NOMO-1 treated with DMSO at 0.1 percent for 48 hours (cell line): ENCODE measurements at regions not wholly inside any gene's neighbourhood (a gene's known extent, or its start where the extent isn't known, plus 50 kb on each side); places are given as distances from the start of the nearest gene placed in this dataset.
"Not testable (repeated sequence)": the region's sequence is repeated elsewhere in the genome, so short reads cannot be mapped to it uniquely, and the experiment has no call there.

Experiments used
- DNase-seq: peaks from one replicate; lab custom pipeline; 2025; ENCODE audit not compliant: unreplicated experiment; lab: John Stamatoyannopoulos, UW

DNA sequence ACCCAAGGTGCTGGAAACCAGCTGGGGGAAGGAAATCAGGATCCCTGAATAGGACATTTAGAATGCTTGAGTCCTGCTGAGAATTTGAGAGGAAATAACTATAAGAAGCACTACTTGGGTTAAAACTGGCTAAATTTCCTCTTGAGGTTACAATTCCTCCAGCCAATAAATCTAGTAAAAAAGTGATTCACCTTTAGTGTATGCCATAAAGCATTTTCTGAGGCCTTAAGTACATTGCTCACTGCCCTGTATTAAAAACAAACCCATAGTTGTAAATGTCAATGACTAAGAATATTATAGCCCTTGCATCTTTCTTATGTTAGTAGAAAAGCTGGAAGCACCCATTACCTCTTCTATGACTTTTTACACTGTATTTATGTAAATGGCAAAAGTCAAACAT is 634.7 kb upstream of the ARRDC3 start:
- no peak for DNase-seq

DNA sequence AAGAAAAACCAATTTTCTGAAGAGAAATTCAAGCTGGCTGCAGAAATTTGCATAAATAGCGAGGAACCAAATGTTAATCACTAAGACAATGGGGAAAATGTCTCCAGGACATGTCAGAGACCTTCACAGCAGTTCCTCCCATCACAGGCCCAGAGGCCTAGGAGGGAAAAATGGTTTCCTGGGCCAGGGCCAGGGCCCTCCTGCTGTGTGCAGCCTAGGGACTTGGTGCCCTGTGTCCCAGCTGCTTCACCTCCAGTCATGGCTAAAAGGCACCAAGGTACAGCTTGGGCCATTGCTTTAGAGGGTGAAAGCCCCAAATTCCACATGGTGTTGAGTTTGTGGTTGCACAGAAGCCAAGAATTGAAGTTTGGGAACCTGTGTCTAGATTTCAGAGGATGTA is 628.7 kb upstream of the ARRDC3 start:
- DNase-seq, result not testable (repeated sequence)

DNA sequence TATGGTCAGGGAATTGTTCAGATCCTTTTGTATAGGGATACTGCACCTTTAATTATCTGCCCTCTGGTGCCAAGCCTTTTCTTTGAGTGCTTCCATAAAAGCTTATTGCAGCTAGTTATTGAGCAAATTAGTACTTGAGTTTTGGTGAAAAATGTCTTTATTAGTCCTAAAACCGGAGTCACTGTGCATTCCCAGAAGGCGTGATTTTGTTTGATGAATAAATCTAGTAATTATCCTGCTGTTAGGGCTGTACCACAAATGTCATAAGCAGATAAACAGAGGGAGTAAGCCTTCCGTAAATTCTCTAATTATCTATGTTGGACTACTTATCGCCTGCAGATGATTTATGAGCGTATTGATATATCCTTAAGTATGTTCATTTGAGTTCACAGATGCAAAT is 620.7 kb upstream of the ARRDC3 start:
- DNase-seq, result no peak

DNA sequence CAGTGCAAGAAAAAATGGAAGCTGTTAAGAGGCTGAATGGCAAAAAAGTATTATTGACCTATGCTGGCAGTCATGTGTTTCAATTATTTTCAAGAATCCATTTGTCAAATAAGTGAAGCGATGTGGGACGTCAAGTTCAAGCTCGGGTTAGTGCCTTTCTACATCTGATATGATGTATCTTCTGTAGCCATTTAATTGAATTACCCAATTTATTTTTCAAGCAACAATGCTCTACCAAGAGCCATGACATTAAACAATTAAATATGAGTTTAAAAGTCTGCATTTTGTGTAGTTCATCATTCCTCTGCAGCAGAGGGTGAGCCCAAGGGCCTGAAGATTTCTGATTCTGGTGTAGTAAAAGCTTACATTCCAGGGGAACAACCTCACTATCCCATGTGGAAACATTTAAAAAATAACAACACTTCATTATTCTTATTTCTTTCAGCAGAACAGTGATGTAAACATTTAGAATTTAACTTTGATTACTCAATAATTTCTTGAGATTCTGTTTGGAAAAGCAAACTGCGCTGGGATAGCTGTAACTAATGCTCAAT is 619.7 kb upstream of the ARRDC3 start:
- no peak for DNase-seq

DNA sequence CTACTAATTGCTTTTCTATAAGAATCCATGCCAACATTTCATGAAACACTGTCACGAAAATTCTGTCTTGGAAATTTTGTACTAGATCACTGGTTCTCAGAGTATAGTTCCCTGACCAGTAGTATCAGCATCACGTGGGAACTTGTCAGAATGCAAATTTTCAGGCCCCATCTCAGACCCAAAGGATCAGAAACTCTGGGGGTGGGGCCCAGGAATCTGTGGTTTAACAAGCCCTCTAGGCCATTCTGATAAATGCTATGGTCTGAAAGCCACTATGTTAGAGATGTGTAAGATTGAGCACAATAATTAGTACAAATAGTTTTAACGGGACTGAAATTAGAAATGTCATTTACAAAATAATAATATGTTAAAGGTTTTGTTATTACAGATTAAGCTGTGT is 615.7 kb upstream of the ARRDC3 start:
- DNase-seq, result no peak

DNA sequence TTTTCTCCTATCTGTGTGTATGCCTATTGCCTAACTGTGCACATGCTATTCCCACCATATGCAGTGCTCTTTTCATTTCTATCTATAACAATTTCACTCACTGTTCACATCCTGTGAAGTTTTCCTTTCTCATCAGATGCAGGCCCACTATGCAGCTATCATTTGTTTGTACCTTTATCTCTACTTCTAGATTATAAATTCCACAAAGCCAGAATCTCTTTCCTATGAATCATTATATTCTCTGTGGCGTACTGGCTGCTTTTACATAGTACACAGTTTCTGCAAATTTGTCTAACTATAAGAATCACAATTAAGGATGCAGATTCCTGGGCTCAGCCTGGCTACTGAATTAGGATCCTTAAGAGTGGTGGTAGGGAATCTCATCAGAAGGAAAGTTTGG is 600.8 kb upstream of the ARRDC3 start:
- no peak for DNase-seq

DNA sequence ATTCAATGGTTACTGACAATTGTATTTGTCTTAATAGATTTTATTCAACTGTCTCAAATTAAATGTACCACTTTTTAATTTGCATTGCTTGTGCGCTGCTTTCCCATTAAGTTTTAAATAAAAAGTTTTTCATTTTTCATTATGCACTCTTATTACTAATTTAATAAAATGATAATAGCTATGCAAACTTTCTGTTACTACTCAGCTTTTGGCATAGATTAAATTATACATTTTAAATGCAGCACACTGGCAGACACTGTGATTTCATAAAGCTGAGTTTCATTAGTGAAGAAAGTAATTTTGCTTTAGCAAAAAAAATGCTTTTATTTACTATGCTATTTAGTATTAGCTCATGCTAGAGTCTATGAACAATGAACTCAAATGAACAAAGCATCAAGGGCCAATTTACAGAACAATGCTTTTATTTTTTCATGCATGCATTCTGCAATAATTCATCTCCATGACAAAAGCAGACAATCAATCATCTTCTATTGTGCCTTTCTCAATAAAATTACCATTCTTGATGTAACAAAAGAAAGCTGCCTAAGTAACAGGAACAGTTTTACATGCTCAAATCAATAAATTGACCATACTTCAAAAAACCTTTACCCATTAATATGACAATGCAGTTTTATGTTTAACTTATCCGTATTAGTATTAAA is 595.2 kb upstream of the ARRDC3 start:
- no peak for DNase-seq

DNA sequence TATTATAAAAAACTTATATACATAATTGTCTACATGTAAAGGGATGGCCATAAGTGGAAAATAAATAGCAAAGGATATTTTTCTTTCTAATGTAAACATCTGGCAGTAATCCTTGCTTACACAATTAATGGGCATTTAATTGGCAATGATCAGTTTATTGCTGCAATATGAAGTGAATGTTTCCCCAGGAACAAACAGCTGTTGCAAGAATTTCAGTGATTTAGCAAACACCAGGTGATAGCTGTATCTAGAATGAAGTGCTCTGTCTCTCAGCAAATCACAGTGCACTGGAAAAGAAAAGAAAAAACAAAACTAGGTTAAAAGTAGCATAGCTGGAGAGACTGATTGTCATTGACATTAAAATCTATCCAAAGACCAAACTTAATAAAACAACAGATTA is 594.5 kb upstream of the ARRDC3 start:
- no peak for DNase-seq

DNA sequence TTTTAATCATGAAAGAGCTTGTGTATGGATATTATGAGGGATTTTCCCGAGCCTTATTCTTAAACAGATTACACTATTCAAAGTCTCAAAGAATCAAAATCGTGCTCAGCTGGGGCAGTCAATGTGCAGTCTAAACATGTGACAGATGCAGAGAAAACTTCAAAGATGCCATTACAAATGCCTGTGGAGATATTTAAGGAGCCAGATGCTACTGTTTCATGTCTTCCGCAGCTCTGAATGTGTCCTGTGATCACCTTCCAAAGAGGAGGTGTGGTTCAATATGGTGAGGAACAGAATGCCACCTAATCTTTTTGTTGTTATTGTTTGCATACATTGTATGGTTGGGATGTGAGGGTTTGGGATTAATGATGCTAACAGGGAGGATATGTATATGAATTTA is 593.3 kb upstream of the ARRDC3 start:
- no peak for DNase-seq

DNA sequence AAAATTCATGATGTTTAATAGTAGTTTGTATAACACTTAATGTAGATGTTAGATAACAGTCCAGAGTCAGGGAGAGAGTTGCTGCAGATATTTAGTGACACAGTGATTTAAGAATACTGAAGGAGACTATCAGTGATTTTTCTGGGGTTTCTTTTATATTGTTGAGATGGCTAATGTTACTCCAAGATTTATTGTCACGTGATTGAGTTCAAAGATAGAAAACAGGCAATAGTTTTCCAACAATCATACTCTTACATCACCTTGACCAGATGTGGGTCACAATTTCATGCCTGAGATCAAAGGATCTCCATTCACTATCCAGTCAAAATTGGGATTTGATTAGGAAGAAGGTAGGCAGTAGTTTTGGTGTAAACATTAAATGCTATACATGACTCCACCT is 580.0 kb upstream of the ARRDC3 start:
- DNase-seq, result no peak

DNA sequence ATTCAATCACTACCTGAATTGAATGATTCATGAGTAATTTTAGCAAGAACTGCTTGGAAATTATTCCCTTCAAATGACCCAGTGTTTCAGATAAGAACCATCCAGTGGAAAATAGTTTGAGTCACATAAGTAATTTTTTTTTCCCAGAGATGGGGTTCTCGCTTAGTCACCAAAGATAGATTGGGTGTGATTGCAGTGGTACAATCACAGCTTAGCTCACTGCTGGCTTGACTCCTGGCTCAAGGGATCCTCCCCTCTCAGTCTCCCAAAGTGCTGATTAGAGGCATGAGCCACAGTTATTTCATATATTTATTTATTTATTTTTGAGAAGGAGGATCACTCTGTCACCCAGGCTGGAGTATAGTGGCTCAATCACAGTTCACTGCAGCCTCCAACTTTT is 574.5 kb upstream of the ARRDC3 start:
- DNase-seq, result no peak

DNA sequence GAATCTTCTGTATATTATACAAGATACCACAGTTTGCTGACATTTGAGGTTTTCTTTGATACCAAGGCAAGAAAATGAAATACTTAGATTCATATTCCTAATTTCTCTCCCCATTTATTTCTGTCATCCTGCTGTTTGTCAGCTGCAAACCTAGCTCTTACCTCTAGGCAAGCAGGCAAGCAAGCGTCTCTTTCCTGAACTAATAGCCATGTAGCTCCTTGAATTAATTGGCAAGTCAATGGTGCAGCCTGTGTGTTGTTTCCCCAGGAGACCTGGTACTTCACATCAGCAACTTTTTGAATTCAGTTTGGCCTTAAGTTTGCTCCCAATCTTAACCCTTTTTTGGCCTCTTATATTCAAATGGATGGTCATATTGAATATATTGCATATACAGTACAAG is 573.6 kb upstream of the ARRDC3 start:
- DNase-seq, result no peak

DNA sequence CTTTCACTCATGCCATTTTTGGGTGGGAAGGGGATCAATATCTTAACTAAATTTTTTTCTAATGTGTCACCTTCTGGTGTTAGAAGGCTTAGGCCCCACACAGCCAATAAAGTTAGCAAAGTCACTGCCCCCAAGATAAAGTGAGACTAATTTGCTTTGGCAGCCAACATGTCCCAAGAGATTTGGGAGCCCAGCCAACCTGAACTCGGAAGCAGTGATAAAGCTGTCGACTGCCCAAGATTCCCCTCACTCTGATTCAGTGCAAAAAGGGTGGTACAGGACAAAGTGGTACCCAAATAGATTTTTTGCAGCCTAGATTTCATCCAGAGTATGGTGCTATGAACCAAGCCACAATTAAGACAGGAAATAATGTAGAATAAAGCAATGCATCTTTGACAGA is 572.5 kb upstream of the ARRDC3 start:
- DNase-seq, result no peak

DNA sequence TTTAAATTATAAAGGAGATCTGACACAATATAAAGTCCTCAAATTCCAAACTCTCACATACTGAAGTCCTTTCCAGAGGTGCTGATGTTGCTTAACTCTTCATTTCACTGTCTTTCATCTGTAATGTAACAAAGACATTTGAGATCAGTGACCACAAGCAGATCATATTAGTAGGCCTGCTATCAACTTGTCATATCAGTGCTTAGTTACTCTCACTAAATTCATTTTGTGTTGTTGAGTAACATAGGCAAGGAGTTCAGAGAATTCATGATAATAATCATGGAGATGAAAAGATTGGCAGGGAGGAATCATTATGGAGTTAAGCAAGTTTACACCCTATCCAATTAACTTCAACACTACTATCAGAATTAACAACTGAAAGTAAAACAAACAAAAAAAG is 571.0 kb upstream of the ARRDC3 start:
- no peak for DNase-seq

DNA sequence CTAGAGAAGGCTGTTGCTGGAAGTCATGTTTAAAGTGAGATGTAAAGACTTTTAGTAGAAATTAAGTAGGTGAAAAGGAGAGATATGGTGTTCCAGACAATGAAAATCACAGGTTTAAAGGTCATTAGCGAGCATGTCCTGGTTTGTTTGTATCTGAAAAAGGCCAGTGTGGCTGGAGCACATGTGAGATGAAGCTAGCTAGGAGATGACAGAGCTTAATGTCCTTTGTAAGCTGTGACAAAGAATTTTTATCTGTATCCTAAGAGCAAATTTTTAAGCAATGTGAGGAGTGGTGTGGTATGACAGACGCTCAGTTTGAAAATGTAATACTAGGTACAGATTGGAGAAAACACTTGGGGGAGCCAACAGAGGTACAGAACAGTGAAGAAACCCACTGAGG is 567.2 kb upstream of the ARRDC3 start:
- no peak for DNase-seq

DNA sequence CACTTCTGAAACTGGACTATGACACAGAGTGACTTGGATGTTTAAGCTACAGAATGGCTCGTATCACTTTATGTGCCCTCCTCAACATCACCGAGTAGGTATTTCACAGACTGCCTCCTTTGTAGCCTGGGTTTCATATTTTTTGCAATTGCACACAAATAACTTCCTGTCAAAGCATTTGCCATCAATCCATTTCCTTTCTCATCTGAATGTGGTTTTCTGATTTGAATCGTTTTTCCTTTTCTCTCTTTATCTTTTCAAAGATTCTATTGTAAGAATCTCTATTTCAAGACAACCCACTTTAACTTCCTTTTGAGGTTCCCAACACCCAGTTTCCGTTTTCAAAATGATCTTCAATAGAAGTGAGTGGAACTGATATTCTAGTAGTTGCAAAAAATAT is 563.8 kb upstream of the ARRDC3 start:
- no peak for DNase-seq

DNA sequence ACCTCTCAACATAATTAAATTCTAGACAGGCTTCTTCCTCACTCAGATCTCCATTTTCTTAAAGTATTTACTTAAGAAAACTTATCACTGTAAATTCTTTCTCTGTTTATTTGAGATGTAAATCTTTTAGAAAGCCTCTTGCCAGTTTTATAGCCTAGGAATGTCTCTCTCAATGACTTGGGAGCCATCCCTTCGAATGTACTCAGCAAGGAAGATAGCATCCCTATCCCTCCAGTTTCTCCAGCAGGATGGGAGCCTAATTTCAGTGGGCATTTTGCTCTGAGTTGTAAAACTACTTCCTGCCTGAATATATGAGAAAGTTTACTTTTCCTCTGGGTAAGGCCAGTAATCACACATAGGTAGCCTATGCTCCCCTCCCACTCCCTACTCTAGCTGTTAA is 558.5 kb upstream of the ARRDC3 start:
- no peak for DNase-seq

DNA sequence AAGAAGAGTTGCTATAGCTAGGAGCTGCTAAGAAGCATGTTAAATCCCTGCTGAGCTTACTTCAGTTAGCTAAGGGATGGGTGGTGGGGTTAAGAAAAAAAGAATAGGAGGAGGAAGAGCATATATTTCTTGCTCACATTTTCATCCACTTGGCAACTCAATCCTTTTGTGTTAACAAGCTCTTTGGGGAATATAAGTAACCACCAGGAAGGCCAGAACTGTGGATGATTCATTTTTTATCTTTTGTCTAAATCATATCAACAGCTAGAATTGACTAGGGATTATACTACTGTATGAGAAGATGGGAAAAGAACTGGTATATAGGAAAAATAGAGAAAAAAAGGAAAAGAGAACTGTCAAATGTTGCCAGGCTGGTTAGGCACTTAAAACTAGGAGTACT is 555.3 kb upstream of the ARRDC3 start:
- DNase-seq, result no peak

DNA sequence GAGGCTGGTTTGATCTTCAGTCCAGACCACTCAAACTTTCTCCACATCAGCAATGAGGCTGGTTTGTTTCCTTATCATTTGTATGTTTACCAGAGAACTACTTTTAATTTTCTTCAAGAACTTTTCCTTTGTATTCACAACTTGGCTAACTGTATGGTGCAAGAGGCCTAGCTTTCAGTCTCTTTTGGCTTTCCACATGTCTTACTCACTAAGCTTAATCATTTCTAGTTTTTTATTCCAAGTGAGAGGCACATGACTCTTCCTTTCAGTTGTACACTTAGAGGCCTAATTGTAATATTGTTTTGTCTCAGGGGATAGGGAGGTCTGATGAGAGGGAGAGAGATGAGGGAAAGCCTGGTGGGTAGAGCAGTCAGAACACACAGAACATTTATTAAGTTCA is 554.0 kb upstream of the ARRDC3 start:
- DNase-seq, result no peak

DNA sequence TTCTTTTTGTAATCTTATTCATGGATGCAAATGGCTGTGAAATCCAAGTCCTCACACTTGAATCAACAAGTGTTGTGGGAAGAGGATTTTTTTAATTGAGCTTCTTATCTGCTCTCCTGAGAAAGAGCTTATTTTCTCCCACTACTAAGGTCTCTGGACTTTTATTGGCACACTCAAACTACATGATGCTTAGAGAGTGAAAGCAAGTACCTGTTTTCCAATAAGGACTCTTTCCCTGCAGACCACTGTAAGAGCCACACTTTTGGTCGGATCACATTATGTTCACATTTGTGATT is 546.4 kb upstream of the ARRDC3 start:
- DNase-seq, result no peak

DNA sequence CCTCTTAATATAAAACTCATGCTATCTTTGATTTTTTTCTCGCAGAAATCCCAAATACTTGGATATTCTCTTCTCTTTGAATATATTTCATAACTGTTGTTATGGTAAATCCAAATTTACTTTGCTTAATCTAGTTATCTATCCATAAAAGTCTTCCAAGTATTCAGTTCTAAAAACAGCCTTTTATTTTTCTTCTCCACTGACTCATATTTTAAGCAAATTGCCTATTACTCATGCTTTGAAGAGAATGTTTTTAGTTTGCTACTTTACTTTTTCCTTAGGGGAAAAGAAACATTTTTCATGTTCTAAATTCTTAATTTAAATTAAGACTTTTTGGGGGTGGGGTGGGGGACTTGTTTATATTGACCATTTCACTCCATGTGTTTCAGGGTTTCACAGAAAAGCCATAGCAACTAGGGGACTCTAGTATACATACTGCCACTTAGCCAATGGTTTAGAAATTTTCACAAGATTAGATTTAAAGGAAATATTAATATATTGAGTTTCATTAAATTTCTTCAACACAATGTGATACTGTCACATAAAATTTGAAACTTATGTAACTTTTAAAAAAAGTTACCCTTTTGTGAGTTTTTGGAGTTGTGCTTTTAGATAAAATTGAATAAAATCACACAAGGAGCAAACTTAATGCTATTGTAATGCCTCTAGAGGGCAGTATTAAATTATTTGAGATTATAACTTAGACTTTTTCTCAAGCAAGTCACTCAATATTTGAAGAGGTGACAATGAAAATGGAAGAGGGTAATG is 545.8 kb upstream of the ARRDC3 start:
- DNase-seq, result peak; percentile 12

DNA sequence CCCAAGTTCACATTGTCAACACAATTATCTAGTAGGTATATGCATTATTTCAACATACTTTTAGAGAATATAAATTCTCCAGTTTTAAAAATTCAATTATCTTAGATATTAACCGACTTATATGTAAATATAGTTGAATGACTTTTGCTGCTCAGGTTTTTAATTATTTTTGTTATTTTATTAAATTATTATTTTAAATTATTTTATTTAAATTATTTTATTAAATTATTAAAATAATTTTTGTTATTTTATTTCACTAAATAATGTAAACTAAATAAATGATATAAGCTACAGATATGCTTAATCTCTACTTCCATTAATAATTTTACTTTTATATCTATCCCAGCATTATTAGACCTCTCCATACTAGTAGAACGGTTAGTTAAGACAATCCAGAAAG is 544.3 kb upstream of the ARRDC3 start:
- DNase-seq, result no peak

DNA sequence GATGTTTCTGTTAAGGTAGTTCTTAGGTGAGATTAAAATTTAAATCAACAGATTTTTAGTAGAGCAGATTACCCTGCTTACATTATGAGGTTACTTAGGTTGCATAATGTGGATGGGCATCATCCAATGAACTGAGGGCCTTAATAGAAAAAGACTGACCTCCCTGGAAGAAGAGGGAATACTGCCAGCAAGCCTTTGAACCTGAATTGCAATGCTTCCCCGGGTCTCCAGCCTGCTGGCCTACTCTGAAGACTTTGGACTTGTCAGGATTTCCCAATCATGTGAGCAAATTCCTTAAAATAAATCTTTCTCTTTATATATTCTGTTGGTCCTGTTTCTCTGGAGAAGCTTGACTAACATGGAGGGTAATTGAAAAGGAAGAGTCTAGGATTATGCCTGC is 542.1 kb upstream of the ARRDC3 start:
- no peak for DNase-seq
